Activated naive CD8-positive, alpha-beta T cell treated with anti-CD3 and anti-CD28 coated beads, Interleukin-2, amount 50 U/mL, for 24 hours (primary cell): ENCODE measurements at regions not wholly inside any gene's neighbourhood (a gene's known extent, or its start where the extent isn't known, plus 50 kb on each side); places are given as distances from the start of the nearest gene placed in this dataset.
A peak's percentile ranks its signal among the peaks of the same experiment; 100 is the strongest.

Source experiments
- ATAC-seq: fragments of 150-1000 bp; cut with Tn5 transposase; one replicate; pipeline ENCODE4 v1.10.0; 2021
- DNase-seq: peaks from one replicate; pipeline ENCODE4 v3.0.0; 2021
- H3K27ac Mint-ChIP-seq: one replicate; pipeline ENCODE4 v1.8.0; 2021; ENCODE audit warnings: mild to moderate bottlenecking, mixed read lengths
- H3K27me3 Mint-ChIP-seq: one replicate; pipeline ENCODE4 v1.8.0; 2021; ENCODE audit warnings: mixed read lengths
- H3K36me3 Mint-ChIP-seq: one replicate; pipeline ENCODE4 v1.8.0; 2021; ENCODE audit warnings: low read depth, mixed read lengths
- H3K4me1 Mint-ChIP-seq: one replicate; pipeline ENCODE4 v1.8.0; 2021; ENCODE audit warnings: mixed read lengths
- H3K4me3 Mint-ChIP-seq: one replicate; pipeline ENCODE4 v1.8.0; 2021; ENCODE audit warnings: mild to moderate bottlenecking, moderate library complexity, mixed read lengths
- H3K9me3 Mint-ChIP-seq: one replicate; pipeline ENCODE4 v1.8.0; 2021; ENCODE audit warnings: mixed read lengths

GRCh38 chr2:128552141-128552805 is 233.6 kb upstream of the HS6ST1 start:
- Mint-ChIP-seq H3K36me3 (no peaks in the 10 kb centered on the region), H3K27ac (no peak overlapping the region), H3K9me3 (no peaks in the 10 kb centered on the region), H3K4me3 (no peak overlapping the region), H3K27me3 (no peaks in the 10 kb centered on the region), H3K4me1 (no peaks in the 10 kb centered on the region)
- DNase-seq, result no peak
- no peak for ATAC-seq

DNA sequence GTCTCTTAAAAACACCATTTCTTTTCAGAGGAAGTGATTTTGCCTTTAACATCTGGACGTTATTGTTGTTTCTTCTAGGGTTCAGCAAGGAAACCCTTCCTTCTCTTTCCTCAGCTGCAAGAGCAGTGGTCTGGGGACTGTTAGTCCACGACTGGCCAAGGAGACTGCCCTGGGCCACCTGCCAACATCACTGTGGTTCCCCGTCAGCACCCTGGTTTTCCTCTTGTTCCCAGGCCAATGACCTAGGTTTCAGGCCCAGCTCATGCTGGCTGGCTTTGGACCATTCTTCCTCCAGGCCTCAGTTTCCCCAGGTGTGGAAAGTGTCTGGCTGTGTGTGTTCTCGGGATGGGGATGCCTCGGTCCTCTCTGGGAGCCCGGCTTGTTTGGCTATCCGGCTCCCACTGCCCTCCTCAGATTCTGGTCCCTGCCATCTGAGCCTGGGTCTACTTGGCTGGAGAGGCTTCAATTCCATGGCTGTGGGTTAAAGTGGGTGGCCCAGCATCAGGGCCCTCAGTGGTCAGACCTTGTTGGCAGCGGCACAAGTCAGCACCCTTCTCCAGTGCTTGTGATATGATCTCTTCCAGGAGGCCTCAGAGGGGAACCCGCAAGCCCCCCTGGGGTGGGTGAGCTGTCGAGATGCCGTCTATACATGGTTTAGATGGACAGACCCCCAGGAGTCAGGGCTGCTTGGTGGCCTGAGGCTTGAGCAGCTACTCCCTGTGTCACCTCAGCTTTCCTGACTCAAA is 234.3 kb upstream of the HS6ST1 start:
- DNase-seq (no peak), ATAC-seq (peak; percentile 4)
- H3K4me1 Mint-ChIP-seq, result no peaks in the 10 kb centered on the region
- no peaks in the 10 kb centered on the region for H3K9me3 Mint-ChIP-seq
- H3K4me3 Mint-ChIP-seq, result no peak overlapping the region
- no peaks in the 10 kb centered on the region for H3K27me3 Mint-ChIP-seq
- no peak overlapping the region for H3K27ac Mint-ChIP-seq
- H3K36me3 Mint-ChIP-seq, result no peaks in the 10 kb centered on the region

DNA sequence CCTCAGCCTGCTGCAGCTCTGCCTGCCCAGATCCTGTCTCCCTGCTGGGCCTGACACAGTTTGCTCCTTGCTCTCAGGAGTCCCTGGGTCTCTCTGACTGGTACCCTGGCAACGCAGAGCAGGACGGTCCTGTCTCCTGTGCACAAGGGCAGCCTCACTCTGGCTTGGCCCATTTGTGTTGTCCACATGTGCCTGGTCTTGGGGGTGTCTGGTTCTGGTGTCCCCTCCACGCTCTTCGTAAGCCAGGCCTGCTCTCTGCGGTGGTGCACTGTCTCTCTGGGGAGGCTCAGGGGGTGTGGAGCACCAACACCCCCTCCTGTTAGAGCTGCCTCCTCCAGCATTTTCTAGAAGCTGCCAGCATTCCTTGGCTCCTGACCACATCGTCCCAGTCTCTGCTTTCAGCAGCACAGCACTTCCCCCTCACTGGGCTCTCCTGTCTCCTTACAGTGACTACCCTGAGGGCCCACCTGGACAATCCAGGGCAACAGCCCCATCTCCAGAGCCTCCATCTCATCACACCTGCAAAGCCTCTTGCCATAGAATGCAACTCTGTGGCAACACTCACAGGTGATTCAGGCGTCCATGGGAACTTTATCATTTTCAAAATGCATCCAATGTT is 235.6 kb upstream of the HS6ST1 start:
- Mint-ChIP-seq H3K27ac (no peak overlapping the region), H3K9me3 (no peaks in the 10 kb centered on the region), H3K27me3 (no peaks in the 10 kb centered on the region), H3K4me1 (no peaks in the 10 kb centered on the region), H3K36me3 (no peaks in the 10 kb centered on the region), H3K4me3 (no peak overlapping the region)
- ATAC-seq (no peak), DNase-seq (no peak)

- H3K27ac Mint-ChIP-seq, result no peak overlapping the region
Measured at GRCh38 chr2:128555433-128555832, 236.8 kb upstream of the HS6ST1 start.

GRCh38 chr2:128556089-128556488 is 237.4 kb upstream of the HS6ST1 start:
- no peaks in the 10 kb centered on the region for H3K4me1 Mint-ChIP-seq
- no peaks in the 10 kb centered on the region for H3K27me3 Mint-ChIP-seq
- no peaks in the 10 kb centered on the region for H3K9me3 Mint-ChIP-seq
- no peak overlapping the region for H3K27ac Mint-ChIP-seq
- no peak overlapping the region for H3K4me3 Mint-ChIP-seq
- ATAC-seq (no peak), DNase-seq (no peak)
- H3K36me3 Mint-ChIP-seq, result no peaks in the 10 kb centered on the region

More at GRCh38 chr2:128555433-128555832, 236.8 kb upstream of the HS6ST1 start:
- ATAC-seq (no peak), DNase-seq (no peak)
- Mint-ChIP-seq H3K36me3 (no peaks in the 10 kb centered on the region), H3K9me3 (no peaks in the 10 kb centered on the region), H3K4me1 (no peaks in the 10 kb centered on the region), H3K4me3 (no peak overlapping the region), H3K27me3 (no peaks in the 10 kb centered on the region)

DNA sequence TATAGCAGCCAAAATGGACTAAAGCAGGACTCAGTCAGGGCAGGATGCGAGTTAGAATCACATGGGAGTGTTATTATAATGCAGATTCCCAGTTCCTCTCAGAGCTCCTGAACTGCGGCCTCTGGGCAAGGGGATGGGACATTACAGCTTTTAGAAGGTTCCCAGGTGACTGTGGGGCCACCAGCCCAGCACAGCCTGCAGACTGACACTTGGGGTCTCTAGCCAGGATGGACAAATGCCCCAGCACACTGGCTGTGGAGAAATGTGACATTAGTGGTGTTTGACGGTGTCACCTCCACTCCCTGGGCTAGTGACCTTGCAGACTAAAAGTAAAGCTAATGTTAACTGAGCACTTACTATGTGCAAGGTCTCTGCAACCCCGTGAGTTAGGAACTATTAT is 238.0 kb upstream of the HS6ST1 start:
- no peaks in the 10 kb centered on the region for H3K36me3 Mint-ChIP-seq
- no peak overlapping the region for H3K27ac Mint-ChIP-seq
- H3K9me3 Mint-ChIP-seq, result no peaks in the 10 kb centered on the region
- H3K4me1 Mint-ChIP-seq, result no peaks in the 10 kb centered on the region
- H3K27me3 Mint-ChIP-seq, result no peaks in the 10 kb centered on the region
- ATAC-seq (no peak), DNase-seq (no peak)
- no peak overlapping the region for H3K4me3 Mint-ChIP-seq

DNA sequence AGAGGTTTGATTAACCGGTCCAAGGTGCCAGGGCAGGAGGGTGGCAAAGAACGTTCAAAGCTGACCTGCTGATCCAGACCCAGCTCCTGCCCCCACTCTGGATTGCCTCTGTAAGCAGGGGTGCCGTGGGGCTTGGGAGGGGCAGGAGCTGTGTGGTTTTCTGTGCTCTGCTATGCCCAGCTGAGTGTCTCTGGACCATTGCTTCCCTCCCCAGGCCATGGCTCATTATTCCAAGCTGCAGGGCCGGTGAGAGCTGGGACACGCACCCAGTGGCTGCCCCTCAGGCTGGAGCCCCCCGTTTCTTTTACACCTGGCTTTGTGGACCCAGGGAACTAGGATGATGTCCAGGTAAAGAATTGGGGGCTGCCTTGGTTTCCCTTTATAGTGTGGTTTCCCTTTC is 238.4 kb upstream of the HS6ST1 start:
- ATAC-seq (no peak), DNase-seq (no peak)
- no peak overlapping the region for H3K4me3 Mint-ChIP-seq
- no peaks in the 10 kb centered on the region for H3K4me1 Mint-ChIP-seq
- H3K27ac Mint-ChIP-seq, result no peak overlapping the region
- no peaks in the 10 kb centered on the region for H3K9me3 Mint-ChIP-seq
- no peaks in the 10 kb centered on the region for H3K27me3 Mint-ChIP-seq
- no peaks in the 10 kb centered on the region for H3K36me3 Mint-ChIP-seq

GRCh38 chr2:128557831-128558241 is 239.2 kb upstream of the HS6ST1 start:
- DNase-seq (no peak), ATAC-seq (no peak)
- Mint-ChIP-seq H3K27ac (no peak overlapping the region), H3K9me3 (no peaks in the 10 kb centered on the region), H3K36me3 (no peaks in the 10 kb centered on the region), H3K27me3 (no peaks in the 10 kb centered on the region), H3K4me1 (no peaks in the 10 kb centered on the region), H3K4me3 (no peak overlapping the region)

- H3K4me1 Mint-ChIP-seq, result no peaks in the 10 kb centered on the region
- no peak for DNase-seq
- no peaks in the 10 kb centered on the region for H3K9me3 Mint-ChIP-seq
- no peaks in the 10 kb centered on the region for H3K36me3 Mint-ChIP-seq
- no peak overlapping the region for H3K4me3 Mint-ChIP-seq
- no peaks in the 10 kb centered on the region for H3K27me3 Mint-ChIP-seq
- no peak for ATAC-seq
- no peak overlapping the region for H3K27ac Mint-ChIP-seq
Measured at GRCh38 chr2:128558441-128558840, 239.8 kb upstream of the HS6ST1 start.

- Mint-ChIP-seq H3K4me1 (no peaks in the 10 kb centered on the region), H3K36me3 (no peaks in the 10 kb centered on the region), H3K27ac (no peak overlapping the region), H3K9me3 (no peaks in the 10 kb centered on the region), H3K4me3 (no peak overlapping the region), H3K27me3 (no peaks in the 10 kb centered on the region)
- ATAC-seq, result no peak
- DNase-seq, result no peak
Measured at GRCh38 chr2:128558895-128559532, 240.3 kb upstream of the HS6ST1 start.

DNA sequence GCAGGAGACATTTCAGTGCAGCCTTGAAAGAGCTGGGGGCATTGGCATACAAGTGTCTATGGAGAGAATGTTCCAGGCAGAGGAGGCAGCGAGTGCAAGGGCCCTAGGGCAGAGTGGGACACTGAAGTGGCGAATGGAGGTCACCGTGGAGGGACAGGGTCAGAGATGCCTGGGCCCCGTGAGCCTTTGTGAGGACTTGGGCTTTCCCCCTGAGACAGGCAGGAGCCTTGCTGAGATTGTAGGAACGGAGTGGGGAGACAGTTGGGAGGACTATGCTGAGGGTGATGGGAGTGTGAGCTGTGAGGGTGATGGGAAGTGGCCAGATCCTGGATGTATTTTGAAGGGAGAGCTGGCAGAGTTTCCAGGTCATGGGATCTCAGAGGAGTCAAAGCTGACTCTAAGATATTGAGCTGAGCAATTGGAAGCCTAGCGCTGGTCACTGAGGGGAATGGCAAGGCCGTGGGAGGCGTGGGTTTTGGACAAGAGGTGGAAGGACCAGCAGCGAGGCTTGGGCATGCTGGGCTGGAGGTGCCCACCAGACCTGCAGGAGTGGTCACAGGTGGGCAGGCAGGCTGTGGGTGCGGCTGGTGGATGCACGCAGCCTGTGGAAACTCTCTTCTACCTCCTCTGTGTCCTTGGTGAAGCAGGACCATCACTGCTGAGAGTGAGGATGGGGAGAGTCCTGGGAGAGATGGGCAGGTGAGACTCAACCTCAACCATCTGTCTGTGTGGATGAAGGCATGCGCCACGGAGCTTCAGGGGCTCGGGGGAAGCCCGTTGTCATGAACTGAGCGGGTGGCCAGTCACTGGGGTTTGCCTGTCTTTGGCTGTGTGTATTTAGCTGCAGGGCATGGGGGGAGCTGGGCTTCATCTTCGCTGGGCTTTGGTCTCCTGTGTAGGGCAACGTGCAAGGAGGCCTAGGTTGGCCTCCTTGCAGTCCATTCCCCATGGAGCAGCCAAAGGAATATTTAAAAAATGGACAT is 241.2 kb upstream of the HS6ST1 start:
- ATAC-seq, result no peak
- no peaks in the 10 kb centered on the region for H3K27me3 Mint-ChIP-seq

DNA sequence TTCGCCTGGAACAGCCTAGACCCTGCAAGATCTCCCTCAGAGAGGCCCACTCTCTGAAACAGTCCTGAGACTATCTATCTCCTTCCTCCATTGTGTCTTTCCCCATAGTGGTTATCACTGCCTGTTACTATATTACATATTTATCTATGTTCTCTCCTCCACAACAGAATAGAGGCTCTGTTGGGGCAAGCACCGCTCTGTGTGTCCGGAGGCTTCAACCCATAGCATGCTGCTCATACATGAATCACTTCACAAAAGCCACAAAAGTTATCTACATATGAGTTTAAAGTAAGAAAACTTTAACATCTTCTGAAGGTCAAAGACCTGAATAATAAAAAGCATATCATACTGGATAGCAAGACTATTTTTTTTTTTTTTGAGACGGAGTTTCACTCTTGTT is 242.1 kb upstream of the HS6ST1 start:
- DNase-seq (no peak), ATAC-seq (no peak)
- Mint-ChIP-seq H3K27ac (no peak overlapping the region), H3K27me3 (no peaks in the 10 kb centered on the region), H3K4me3 (no peak overlapping the region), H3K9me3 (no peaks in the 10 kb centered on the region), H3K4me1 (no peaks in the 10 kb centered on the region), H3K36me3 (no peaks in the 10 kb centered on the region)

More for the DNA sequence above, 241.2 kb upstream of the HS6ST1 start:
- H3K36me3 Mint-ChIP-seq, result no peaks in the 10 kb centered on the region
- H3K4me3 Mint-ChIP-seq, result no peak overlapping the region
- H3K9me3 Mint-ChIP-seq, result no peaks in the 10 kb centered on the region
- no peaks in the 10 kb centered on the region for H3K4me1 Mint-ChIP-seq
- DNase-seq, result no peak
- H3K27ac Mint-ChIP-seq, result no peak overlapping the region

- Mint-ChIP-seq H3K27me3 (no peaks in the 10 kb centered on the region), H3K27ac (no peak overlapping the region), H3K36me3 (no peaks in the 10 kb centered on the region), H3K4me3 (no peak overlapping the region), H3K9me3 (no peaks in the 10 kb centered on the region), H3K4me1 (no peaks in the 10 kb centered on the region)
- ATAC-seq (no peak), DNase-seq (no peak)
Measured at GRCh38 chr2:128562471-128563347, 244.0 kb upstream of the HS6ST1 start.
